Effector CD4-positive, alpha-beta T cell (primary cell): ENCODE measurements at regions not wholly inside any gene's neighbourhood (a gene's known extent, or its start where the extent isn't known, plus 50 kb on each side); places are given as distances from the start of the nearest gene placed in this dataset.

Experiments
- DNase-seq: peaks from one replicate; pipeline ENCODE4 v3.0.0-alpha.2; 2020

DNA sequence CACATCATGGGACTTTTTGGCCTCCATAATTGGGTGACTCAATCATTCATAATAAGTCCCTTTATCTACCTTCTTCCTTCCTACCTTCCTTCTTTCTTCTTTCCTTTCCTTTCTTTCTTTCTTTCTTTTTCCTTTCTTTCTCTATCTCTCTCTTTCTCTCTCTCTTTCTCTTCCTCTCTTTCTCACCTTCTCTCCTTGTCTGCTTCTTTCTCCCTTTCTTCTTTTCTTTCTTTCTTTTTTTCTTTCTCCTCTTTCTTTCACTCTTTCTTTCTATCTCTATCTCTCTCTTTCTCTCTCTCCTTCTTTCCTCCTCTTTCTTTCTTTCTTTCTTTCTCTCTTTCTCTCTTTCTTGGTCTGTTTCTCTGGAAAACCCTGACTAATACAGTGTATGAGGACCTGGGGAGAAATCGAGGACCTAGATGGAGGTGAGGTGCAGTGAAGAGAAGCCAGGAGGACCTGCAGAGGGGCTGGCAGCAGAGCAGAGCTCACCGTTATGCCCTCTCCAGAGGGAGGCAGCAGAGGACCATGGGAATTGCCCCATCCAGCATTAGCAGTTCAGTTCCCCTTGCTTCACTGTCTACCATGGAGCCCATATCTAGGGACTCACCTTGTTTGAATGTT lies 52.7 kb upstream of the BTRC start:
- no peak for DNase-seq

DNA sequence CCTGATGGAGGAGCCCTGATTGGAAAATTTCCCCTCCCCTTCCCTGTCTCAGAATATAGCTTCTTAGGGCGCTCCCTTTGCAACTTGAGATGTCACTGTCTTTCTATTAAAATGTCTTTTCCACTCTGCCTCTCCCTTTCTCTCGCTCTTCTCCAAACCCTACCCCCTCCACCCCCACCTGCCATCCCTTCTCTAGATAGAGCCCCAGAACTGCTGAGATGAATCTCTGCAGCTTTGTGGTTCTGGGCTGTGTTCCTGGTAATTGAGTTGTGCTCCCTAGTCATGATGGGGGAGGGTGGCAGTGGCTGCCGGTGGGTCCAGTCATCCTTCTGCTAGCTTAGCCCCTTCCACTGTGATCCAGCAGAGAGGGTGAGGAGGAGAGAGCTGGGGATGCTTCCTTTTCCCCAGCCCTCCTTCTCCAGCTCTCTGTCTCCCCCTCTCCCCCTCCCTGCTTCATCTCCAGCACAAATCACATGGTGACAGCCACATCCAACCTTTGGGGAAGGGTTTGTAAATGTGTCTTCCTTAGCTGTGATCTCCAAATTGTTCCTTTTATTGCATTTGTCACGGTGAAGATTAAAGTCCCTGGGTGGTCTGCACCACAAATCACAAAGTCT lies 50.8 kb upstream of the BTRC start:
- DNase-seq, result no peak
